H9 (cell line): ENCODE measurements at regions not wholly inside any gene's neighbourhood (a gene's known extent, or its start where the extent isn't known, plus 50 kb on each side); places are given as distances from the start of the nearest gene placed in this dataset.

Experiments used
- DNase-seq: peaks from one replicate; pipeline ENCODE4 v3.0.0-alpha.2; 2017
- H2AFZ ChIP-seq: one replicate; pipeline ENCODE4 v1.6.1; 2013; ENCODE audit warnings: mild to moderate bottlenecking, low read length, control low read depth, moderate library complexity
- H2AK5ac ChIP-seq: 2 replicates; pipeline ENCODE4 v1.6.1; 2013; ENCODE audit warnings: low read length, control low read depth, mixed read lengths; ENCODE audit not compliant: insufficient read length
- H2BK120ac ChIP-seq: one replicate; pipeline ENCODE4 v1.6.1; 2013; ENCODE audit warnings: low read depth, mild to moderate bottlenecking, low read length, control low read depth, inconsistent platforms; ENCODE audit not compliant: poor library complexity, severe bottlenecking
- H2BK12ac ChIP-seq: 2 replicates; pipeline ENCODE4 v1.6.1; 2013; ENCODE audit warnings: low read length, control low read depth, mixed read lengths, low read depth; ENCODE audit not compliant: insufficient read length
- H2BK15ac ChIP-seq: 2 replicates; pipeline ENCODE4 v1.6.1; 2013; ENCODE audit warnings: low read depth, low read length, control low read depth
- H2BK20ac ChIP-seq: one replicate; pipeline ENCODE4 v1.6.1; 2013; ENCODE audit warnings: low read depth, mild to moderate bottlenecking, low read length, control low read depth, inconsistent platforms; ENCODE audit not compliant: poor library complexity, severe bottlenecking
- H2BK5ac ChIP-seq: 2 replicates; pipeline ENCODE4 v1.6.1; 2013; ENCODE audit warnings: low read length, control low read depth, mixed read lengths; ENCODE audit not compliant: insufficient read length
- H3K14ac ChIP-seq: 2 replicates; pipeline ENCODE4 v1.6.1; 2013; ENCODE audit warnings: low read length, control low read depth; ENCODE audit not compliant: insufficient read depth
- H3K18ac ChIP-seq: 2 replicates; pipeline ENCODE4 v1.6.1; 2013; ENCODE audit warnings: low read depth, mild to moderate bottlenecking, mixed read lengths, low read length, control low read depth; ENCODE audit not compliant: insufficient read length
- H3K23ac ChIP-seq: 2 replicates; pipeline ENCODE4 v1.6.1; 2013; ENCODE audit warnings: low read length, control low read depth, mixed read lengths, low read depth; ENCODE audit not compliant: insufficient read length
- H3K23me2 ChIP-seq: 2 replicates; pipeline ENCODE4 v1.6.1; 2013; ENCODE audit warnings: low read depth, mild to moderate bottlenecking, mixed read lengths, low read length, control low read depth; ENCODE audit not compliant: insufficient read length, poor library complexity, severe bottlenecking
- H3K27ac ChIP-seq: 2 replicates; pipeline ENCODE4 v1.5.1; 2013; ENCODE audit warnings: low read length, control low read depth, mixed read lengths, low read depth; ENCODE audit not compliant: insufficient read length
- H3K27me3 ChIP-seq: 2 replicates; pipeline ENCODE4 v1.6.1; 2013; ENCODE audit warnings: low read length, control low read depth, inconsistent platforms; ENCODE audit not compliant: insufficient read depth
- H3K4ac ChIP-seq: 2 replicates; pipeline ENCODE4 v1.6.1; 2013; ENCODE audit warnings: low read depth, mild to moderate bottlenecking, control low read depth, inconsistent platforms, low read length, moderate library complexity
- H3K4me1 ChIP-seq: 2 replicates; pipeline ENCODE4 v1.6.1; 2013; ENCODE audit warnings: low read length, control low read depth, inconsistent platforms; ENCODE audit not compliant: insufficient read depth
- H3K4me2 ChIP-seq: 2 replicates; pipeline ENCODE4 v1.6.1; 2013; ENCODE audit warnings: low read length, control low read depth, mixed read lengths; ENCODE audit not compliant: insufficient read length, insufficient read depth
- H3K56ac ChIP-seq: 2 replicates; pipeline ENCODE4 v1.6.1; 2013; ENCODE audit warnings: low read depth, mild to moderate bottlenecking, mixed read lengths, low read length, control low read depth; ENCODE audit not compliant: insufficient read length
- H3K79me1 ChIP-seq: 2 replicates; pipeline ENCODE4 v1.6.1; 2013; ENCODE audit warnings: low read depth, mild to moderate bottlenecking, moderate library complexity, low read length, control low read depth, inconsistent platforms; ENCODE audit not compliant: insufficient read depth, poor library complexity, severe bottlenecking
- H3K79me2 ChIP-seq: 2 replicates; pipeline ENCODE4 v1.6.1; 2013; ENCODE audit warnings: low read length, control low read depth, inconsistent platforms; ENCODE audit not compliant: insufficient read depth
- H3K9ac ChIP-seq: 2 replicates; pipeline ENCODE4 v1.6.1; 2013; ENCODE audit warnings: low read length, control low read depth, mixed read lengths; ENCODE audit not compliant: insufficient read length; ENCODE audit errors: extremely low read depth
- H3K9me3 ChIP-seq: one replicate; pipeline ENCODE4 v1.6.1; 2013; ENCODE audit warnings: low read depth, low read length, inconsistent platforms; ENCODE audit not compliant: control insufficient read depth
- H3T11ph ChIP-seq: one replicate; pipeline ENCODE4 v1.6.1; 2013; ENCODE audit warnings: mild to moderate bottlenecking, low read length, control low read depth, inconsistent platforms
- H4K20me1 ChIP-seq: one replicate; pipeline ENCODE4 v1.6.1; 2013; ENCODE audit not compliant: control insufficient read depth, insufficient read length, insufficient read depth
- H4K5ac ChIP-seq: 2 replicates; pipeline ENCODE4 v1.6.1; 2013; ENCODE audit warnings: low read depth, mild to moderate bottlenecking, mixed read lengths, low read length, control low read depth; ENCODE audit not compliant: insufficient read length
- H4K8ac ChIP-seq: replicated peaks from 2 replicates; pipeline ENCODE4 v1.6.1; 2013; ENCODE audit warnings: low read length, control low read depth, mixed read lengths, low read depth; ENCODE audit not compliant: insufficient read length
- H4K91ac ChIP-seq: 2 replicates; pipeline ENCODE4 v1.6.1; 2013; ENCODE audit warnings: low read depth, mild to moderate bottlenecking, moderate library complexity, mixed read lengths, low read length, control low read depth; ENCODE audit not compliant: insufficient read length
- H3K27ac Mint-ChIP-seq, 3 experiments: 2 replicates in 2 of 3; 3 replicates in 1 of 3; pipeline ENCODE4 v1.8.0; 2020 to 2021; ENCODE audit warnings: mixed read lengths in 3 of 3, mild to moderate bottlenecking in 1 of 3, moderate library complexity in 1 of 3
- H3K27me3 Mint-ChIP-seq: 2 replicates; pipeline ENCODE4 v1.8.0; 2021; ENCODE audit warnings: low read depth, mild to moderate bottlenecking, moderate library complexity, mixed read lengths
- H3K36me3 Mint-ChIP-seq, 3 experiments: 2 replicates in 2 of 3; 3 replicates in 1 of 3; pipeline ENCODE4 v1.8.0; 2020 to 2021; ENCODE audit warnings: low read depth in 3 of 3, mixed read lengths in 3 of 3; ENCODE audit not compliant: insufficient read depth in 1 of 3
- H3K4me1 Mint-ChIP-seq, 2 experiments: 2 replicates each; pipeline ENCODE4 v1.8.0; 2020; ENCODE audit warnings: mixed read lengths in 2 of 2
- H3K4me3 Mint-ChIP-seq, 2 experiments: 2 replicates in 1 of 2; 3 replicates in 1 of 2; pipeline ENCODE4 v1.8.0; 2020 to 2021; ENCODE audit warnings: mild to moderate bottlenecking in 2 of 2, mixed read lengths in 2 of 2, moderate library complexity in 1 of 2
- H3K9me3 Mint-ChIP-seq, 2 experiments: 2 replicates in 1 of 2; 3 replicates in 1 of 2; pipeline ENCODE4 v1.8.0; 2020; ENCODE audit warnings: mild to moderate bottlenecking in 2 of 2, mixed read lengths in 2 of 2, moderate library complexity in 1 of 2
- CTCF ChIP-seq: fragments of 200-600 bp; sonication (generic); conservative IDR thresholded peaks from 3 replicates; pipeline ENCODE4 v1.8.0; 2021; ENCODE audit warnings: antibody characterized with exemption, mild to moderate bottlenecking

- Histone ChIP-seq H3K18ac (no peak overlapping the region), H3T11ph (no peak overlapping the region), H3K4me1 (0 out of 2 replicates have a peak, but pooled peaks cover 5% of the 10 kb centered on the region), H2AFZ (no peak overlapping the region), H3K79me1 (no peaks in the 10 kb centered on the region), H2BK12ac (no peak overlapping the region), H4K91ac (no peak overlapping the region), H2AK5ac (no peak overlapping the region), H3K23me2 (no peaks in the 10 kb centered on the region), H3K79me2 (no peaks in the 10 kb centered on the region), H4K5ac (no peak overlapping the region), H3K9ac (no peak overlapping the region), H2BK20ac (no peak overlapping the region), H3K23ac (no peak overlapping the region), H3K14ac (no peak overlapping the region), H3K27ac (no peak overlapping the region), H3K9me3 (no peaks in the 10 kb centered on the region), H3K27me3 (no peaks in the 10 kb centered on the region), H4K20me1 (no peaks in the 10 kb centered on the region), H2BK120ac (no peak overlapping the region), H3K4me2 (no peak overlapping the region), H3K56ac (no peak overlapping the region), H2BK15ac (no peak overlapping the region), H4K8ac (no peak overlapping the region), H3K4ac (no peak overlapping the region), H2BK5ac (no peak overlapping the region)
- Mint-ChIP-seq H3K4me1 (peaks cover 4 to 7% of the 10 kb centered on the region in 2 experiments; a peak in 1 of 4 replicates), H3K36me3 (peaks cover 0 to 11% (median 8%) of the 10 kb centered on the region in 3 experiments; a peak in 5 of 7 replicates), H3K27me3 (no peaks in the 10 kb centered on the region), H3K9me3 (peaks cover 1 to 3% of the 10 kb centered on the region in 2 experiments; a peak in 1 of 5 replicates), H3K27ac (no peak overlapping the region), H3K4me3 (no peak overlapping the region)
- DNase-seq = no peak
- TF ChIP-seq CTCF = no peak
These were observed 231.5 kb upstream of the KLF14 start for GRCh38 chr7:130965515-130965914.
